Urinary bladder (tissue), 3 donors: ENCODE measurements at regions not wholly inside any gene's neighbourhood (a gene's known extent, or its start where the extent isn't known, plus 50 kb on each side); places are given as distances from the start of the nearest gene placed in this dataset.

Experiments
- DNase-seq: peaks from one replicate; pipeline ENCODE4 v3.0.0-alpha.2; 2015; ENCODE audit errors: extremely low spot score
- H3K27ac ChIP-seq: one replicate; pipeline ENCODE4 v1.5.1; 2013; ENCODE audit warnings: low read depth, mild to moderate bottlenecking, moderate library complexity
- H3K36me3 ChIP-seq: one replicate; pipeline ENCODE4 v1.6.1; 2013; ENCODE audit warnings: mild to moderate bottlenecking, moderate library complexity; ENCODE audit not compliant: insufficient read depth
- H3K4me1 ChIP-seq: one replicate; pipeline ENCODE4 v1.6.1; 2013; ENCODE audit warnings: mild to moderate bottlenecking, moderate library complexity; ENCODE audit not compliant: insufficient read depth
- H3K4me3 ChIP-seq: one replicate; pipeline ENCODE4 v1.5.1; 2013; ENCODE audit warnings: low read depth, low read length
- WGBS: extraction: QIAGEN DNeasy Blood & Tissue Kit; methylation state at CpG from one replicate; pipeline ENCODE4 v1.1.7; 2013; 5-methylcytosine and 5-hydroxymethylcytosine counted together
- donor health status: healthy with polysubstance abuse.
- donor health status: healthy.

DNA sequence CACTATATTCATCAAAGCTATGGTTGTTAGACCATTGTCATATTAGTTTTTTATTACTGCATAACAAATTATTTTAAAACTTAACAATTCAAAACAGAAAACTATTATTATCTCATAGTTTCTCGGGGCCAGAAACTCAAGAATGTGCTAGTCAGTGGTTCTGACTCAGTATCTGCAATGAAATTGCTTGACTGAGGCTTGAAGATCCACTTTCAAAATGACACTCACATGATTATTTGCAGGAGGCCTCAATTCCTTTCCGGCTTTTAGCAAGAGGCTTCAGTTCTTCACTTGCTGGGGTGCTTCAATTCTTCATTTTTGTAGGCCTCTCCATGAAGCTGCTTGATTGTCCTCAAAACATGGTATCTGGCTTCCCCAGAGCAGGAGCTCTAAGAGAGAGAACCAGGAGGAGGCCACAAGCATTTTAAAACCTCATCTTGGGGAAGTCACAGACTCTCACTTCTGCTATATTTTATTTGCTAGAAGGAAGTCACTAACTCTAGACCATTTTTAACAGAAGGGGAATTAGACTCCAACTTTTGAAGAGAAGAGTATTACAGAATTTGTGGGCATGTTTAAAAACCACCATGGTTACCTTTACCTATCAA is 383.7 kb downstream of the MFSD1 start:
- Histone ChIP-seq H3K4me3 (no peak overlapping the region), H3K27ac (no peak overlapping the region), H3K36me3 (no peaks in the 10 kb centered on the region), H3K4me1 (no peaks in the 10 kb centered on the region)
- WGBS = 83% methylated on average over 2 of the region's 2 CpGs
- no peak for DNase-seq

DNA sequence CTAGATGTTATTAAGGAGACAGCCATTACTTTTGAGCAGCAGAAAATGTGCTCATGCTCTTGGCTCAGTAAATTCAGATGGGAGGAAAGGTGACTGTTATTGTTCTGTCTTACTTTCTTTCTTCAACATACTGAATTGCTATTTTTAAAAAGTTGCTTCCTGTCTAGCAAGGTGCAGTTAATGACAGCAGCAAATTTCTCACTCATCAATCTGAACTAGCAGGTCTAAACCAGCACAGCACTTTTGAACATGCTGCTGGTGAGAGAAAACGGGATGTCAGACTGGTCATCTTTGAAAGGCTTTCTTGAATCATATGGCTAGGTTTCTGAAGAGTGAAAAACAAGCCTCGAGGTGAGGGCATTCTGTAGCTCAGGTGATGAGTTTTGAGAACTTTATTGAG is 384.7 kb downstream of the MFSD1 start:
- Histone ChIP-seq H3K4me3 (no peak overlapping the region), H3K27ac (no peak overlapping the region), H3K4me1 (no peaks in the 10 kb centered on the region), H3K36me3 (no peaks in the 10 kb centered on the region)
- 58% methylated on average over 2 of the region's 2 CpGs for WGBS
- no peak for DNase-seq

DNA sequence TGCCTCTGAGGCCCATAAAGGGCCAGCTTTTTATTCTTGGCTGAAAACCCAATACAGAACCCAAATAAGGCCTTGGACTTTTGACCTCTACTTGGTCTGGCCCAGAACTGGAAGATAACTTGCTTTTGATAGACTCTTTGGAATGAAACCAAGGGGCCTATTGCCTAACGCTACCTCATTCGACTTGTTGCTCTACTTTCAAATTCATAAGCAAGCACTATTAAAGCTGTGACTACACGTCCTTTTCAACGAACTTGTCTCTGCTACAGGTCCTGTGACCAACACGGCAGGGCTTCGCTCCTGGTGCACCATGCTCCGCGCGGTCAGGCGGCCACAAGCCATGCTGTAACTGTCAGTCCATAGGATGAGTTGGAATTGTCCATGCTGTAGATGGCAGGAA is 385.4 kb downstream of the MFSD1 start:
- WGBS = 65% methylated on average over 10 of the region's 10 CpGs
- Histone ChIP-seq H3K4me3 (no peak overlapping the region), H3K27ac (no peak overlapping the region), H3K4me1 (no peaks in the 10 kb centered on the region), H3K36me3 (no peaks in the 10 kb centered on the region)
- DNase-seq = no peak

DNA sequence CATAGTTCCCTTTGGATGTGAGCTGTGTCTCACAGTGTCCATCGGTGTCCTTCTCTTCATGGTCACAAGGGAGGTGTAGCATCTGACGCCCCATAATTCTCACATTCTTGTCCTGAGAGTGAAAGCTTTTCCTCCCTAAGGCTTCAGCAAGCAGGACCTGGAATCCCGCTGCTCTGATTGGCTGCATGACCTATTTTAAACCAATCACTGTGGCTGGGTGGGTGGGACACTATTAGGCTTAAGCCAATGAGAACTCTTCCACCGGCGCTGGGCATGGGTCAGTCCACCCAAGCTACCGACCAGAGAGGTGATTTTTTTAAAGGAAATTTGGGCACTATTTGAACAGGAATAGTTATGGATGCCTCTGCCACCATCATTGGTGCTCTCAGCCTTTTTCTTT is 385.9 kb downstream of the MFSD1 start:
- no peak overlapping the region for H3K4me3 ChIP-seq
- H3K4me1 ChIP-seq = no peaks in the 10 kb centered on the region
- no peak for DNase-seq
- 79% methylated on average over 6 of the region's 6 CpGs for WGBS
- no peak overlapping the region for H3K27ac ChIP-seq
- H3K36me3 ChIP-seq = no peaks in the 10 kb centered on the region

DNA sequence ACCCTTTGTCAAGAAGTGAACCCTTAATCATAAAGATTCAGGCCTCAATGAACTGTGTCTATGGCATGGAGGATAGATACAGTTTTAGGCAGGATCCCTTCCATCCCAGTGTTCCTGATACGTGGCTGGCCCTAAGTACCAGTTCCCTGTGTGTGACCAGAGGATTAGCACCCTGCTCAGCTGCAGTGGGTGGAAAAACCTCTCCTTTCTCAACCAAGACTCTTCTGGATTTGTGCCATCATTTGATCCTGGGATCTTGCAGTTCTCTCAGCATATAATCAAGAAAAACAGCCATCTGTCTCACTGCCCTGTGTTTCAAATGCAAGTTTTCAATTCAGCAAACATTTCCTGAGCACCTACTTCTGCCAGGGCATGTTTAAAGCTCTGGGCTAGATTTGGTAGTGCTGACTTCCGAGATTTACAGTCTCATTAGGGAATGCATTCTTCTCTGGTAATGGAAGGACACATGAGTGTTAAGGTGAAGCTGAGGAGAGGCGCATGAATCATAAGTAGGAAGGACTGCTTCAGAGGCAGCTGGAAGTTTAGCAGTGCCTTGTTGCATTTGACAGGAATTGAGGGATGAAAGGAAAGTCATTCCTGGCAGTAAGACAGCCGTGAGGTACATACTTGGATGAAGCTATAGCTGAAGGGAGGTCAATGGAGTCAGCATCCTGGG is 388.3 kb downstream of the MFSD1 start:
- H3K4me1 ChIP-seq = no peaks in the 10 kb centered on the region
- no peak for DNase-seq
- H3K36me3 ChIP-seq = no peaks in the 10 kb centered on the region
- H3K27ac ChIP-seq = no peak overlapping the region
- no peak overlapping the region for H3K4me3 ChIP-seq
- WGBS = 52% methylated on average over 4 of the region's 4 CpGs

DNA sequence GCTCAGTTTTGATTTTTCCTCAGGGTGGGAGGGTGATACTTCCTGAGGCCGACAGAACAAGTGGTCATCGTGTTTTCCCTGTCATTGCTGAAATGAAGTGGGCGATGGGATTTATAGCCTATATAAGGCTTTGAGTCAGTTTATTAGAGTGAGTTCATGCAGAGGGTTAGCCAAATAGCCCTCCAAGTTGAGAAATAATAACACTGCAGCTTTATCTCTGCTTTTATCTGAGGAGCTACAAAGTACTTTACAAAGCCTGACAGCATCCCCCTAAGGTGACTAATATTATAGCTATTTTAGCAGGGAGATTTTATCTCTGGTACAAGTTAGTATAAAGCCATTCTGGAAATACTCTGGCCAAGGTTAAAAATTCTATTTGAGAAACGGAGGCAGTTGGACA is 389.6 kb downstream of the MFSD1 start:
- 21% methylated on average over 4 of the region's 4 CpGs for WGBS
- Histone ChIP-seq H3K4me3 (no peak overlapping the region), H3K4me1 (no peaks in the 10 kb centered on the region), H3K36me3 (no peaks in the 10 kb centered on the region), H3K27ac (no peak overlapping the region)
- DNase-seq = peak; percentile 10

DNA sequence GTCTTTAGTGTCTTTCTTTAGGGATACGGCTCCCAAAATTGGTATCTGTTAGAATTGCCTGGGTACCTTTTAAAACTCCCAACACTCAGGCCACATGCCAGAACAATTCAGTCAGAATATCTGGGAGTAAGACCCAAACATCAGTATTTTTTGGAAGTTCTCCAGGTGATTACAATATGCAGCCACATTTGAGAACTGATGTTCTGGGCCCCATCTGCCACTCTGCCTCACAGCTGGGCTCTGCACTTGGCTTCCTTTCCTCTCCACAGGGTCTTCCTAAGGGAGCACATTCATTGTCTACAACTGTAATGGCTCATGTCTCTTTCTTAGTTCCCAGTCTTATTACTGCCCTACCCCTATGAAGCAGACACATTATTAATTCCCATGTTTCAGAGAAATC is 394.5 kb downstream of the MFSD1 start:
- no peak overlapping the region for H3K4me3 ChIP-seq
- H3K27ac ChIP-seq = no peak overlapping the region
- no peak for DNase-seq
- no peaks in the 10 kb centered on the region for H3K36me3 ChIP-seq
- WGBS = 92% methylated on average over 1 of the region's 1 CpG
- H3K4me1 ChIP-seq = no peaks in the 10 kb centered on the region

DNA sequence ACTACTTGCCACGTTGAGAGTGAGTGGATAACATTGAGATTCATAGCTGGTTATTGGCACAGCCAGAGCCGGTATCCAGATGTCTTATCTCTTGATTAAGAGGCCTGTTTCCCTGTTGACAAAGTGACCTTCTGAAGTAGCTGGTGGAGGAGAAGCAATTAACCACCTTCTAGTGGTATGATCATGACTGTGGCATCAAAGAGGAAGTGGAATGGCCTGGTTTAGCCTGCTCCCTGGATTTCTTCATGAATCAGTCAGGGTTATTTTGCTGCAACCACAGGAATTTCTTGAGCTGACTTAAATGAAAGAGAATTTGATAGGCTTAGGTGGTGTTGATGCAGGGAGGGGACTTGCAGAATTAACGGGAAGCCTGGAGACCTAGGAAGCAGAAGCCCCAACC is 398.3 kb downstream of the MFSD1 start:
- H3K27ac ChIP-seq = no peak overlapping the region
- H3K4me1 ChIP-seq = no peaks in the 10 kb centered on the region
- no peak for DNase-seq
- no peaks in the 10 kb centered on the region for H3K36me3 ChIP-seq
- 62% methylated on average over 3 of the region's 3 CpGs for WGBS
- no peak overlapping the region for H3K4me3 ChIP-seq

DNA sequence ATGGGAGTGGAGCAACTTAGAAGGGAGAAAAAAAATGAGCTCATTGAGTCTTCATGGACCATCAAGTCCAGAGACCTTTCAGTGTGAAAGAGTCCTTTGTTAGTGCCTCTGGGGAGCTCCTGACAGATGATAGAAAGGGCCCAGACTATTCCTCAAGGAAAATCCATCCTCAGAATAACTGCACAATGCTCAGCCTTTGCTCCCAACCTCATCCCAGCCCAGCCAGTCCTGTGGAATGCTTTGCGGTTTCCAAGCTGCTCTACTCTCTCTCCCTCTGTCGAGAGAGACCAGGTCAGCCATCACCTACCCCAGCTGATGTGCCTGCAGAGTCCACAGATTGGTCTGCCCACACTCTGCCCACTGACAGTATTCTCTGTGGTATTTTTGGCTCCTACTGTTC is 406.2 kb downstream of the MFSD1 start:
- no peak for DNase-seq
- Histone ChIP-seq H3K36me3 (no peaks in the 10 kb centered on the region), H3K4me1 (no peaks in the 10 kb centered on the region), H3K27ac (no peak overlapping the region), H3K4me3 (no peak overlapping the region)
- WGBS = 80% methylated on average over 2 of the region's 2 CpGs

DNA sequence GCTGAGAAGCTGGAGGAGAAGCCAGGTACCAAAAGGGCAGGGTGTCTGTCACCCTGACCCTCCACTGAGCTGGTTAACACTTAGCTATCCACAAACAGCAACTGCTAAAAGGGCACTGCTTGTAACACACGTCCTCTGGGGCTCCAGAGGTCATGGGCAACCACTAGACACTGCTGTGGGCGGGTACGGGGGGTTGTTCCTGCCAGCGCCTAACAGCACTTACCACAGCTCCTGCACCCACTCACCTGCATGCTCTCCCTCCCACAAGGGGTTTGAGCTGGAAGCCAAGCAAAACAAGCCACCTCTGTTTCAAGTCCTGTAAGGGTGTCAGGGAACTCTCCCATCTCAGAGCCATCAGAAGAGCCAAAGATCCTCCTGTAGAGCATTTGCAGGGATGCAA is 407.6 kb downstream of the MFSD1 start:
- DNase-seq = no peak
- Histone ChIP-seq H3K4me1 (no peaks in the 10 kb centered on the region), H3K27ac (no peak overlapping the region), H3K4me3 (no peak overlapping the region), H3K36me3 (no peaks in the 10 kb centered on the region)
- 84% methylated on average over 4 of the region's 4 CpGs for WGBS

DNA sequence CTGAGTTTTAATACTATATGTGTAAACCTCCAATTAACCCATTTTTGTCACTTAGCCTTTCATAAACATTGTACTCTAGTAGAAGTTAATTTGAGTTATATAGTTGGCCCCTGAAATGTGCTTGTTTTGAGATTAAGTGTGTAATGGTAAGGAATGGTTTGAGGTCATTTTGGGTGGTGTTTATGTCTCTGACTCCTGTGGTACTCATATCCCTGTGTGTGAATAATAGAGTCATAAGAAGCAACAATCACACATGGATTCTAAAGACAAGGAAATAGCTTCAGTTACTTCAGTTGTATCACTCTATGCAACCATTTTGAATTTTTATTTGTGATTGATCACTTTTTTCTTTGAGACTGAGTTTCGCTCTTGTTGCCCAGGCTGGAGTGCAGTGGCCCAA is 408.5 kb downstream of the MFSD1 start:
- Histone ChIP-seq H3K4me1 (no peaks in the 10 kb centered on the region), H3K36me3 (no peaks in the 10 kb centered on the region), H3K27ac (no peak overlapping the region), H3K4me3 (no peak overlapping the region)
- DNase-seq = no peak
- 98% methylated on average over 1 of the region's 1 CpG for WGBS

DNA sequence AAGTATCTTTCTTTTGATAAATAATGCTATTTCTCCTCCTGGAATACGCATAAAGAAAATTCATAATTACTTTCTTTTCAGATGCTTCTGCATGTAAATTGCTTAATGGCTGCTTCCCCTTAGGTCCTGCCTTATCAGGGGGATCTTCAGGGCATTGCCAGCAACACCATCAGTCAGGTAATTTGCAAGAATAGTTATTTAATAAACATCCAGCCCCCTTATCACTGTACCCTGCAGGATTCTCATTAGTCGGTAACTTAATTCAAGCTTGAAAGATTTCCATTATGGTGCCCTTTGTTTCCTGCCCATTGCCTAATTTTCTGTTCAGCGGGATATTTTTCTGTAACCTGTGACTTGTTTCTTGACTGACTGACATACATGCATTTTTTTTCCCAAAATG is 414.5 kb downstream of the MFSD1 start:
- DNase-seq = no peak
- no peak overlapping the region for H3K27ac ChIP-seq
- no peaks in the 10 kb centered on the region for H3K4me1 ChIP-seq
- H3K4me3 ChIP-seq = no peak overlapping the region
- no peaks in the 10 kb centered on the region for H3K36me3 ChIP-seq
- 95% methylated on average over 3 of the region's 3 CpGs for WGBS

DNA sequence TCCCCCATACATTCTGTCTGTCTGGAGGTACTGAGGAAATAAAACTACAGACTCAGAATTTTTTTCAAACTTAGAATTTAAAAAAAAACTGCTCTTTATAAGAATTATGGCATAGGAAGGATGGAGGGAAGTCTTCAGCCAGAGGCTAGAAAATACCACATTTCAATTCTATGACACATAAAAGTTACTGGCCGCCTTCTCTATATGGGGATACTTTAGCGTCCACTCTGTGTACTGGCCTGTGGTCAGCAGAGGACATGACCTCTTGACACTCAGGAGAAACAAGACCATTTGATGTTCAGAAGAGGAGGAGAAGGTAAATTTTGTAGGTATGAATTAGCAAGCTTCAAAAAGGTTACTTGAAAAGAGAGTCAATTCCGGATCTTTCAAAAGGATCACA is 417.4 kb downstream of the MFSD1 start:
- DNase-seq = no peak
- WGBS = 94% methylated on average over 3 of the region's 3 CpGs
- no peak overlapping the region for H3K27ac ChIP-seq

DNA sequence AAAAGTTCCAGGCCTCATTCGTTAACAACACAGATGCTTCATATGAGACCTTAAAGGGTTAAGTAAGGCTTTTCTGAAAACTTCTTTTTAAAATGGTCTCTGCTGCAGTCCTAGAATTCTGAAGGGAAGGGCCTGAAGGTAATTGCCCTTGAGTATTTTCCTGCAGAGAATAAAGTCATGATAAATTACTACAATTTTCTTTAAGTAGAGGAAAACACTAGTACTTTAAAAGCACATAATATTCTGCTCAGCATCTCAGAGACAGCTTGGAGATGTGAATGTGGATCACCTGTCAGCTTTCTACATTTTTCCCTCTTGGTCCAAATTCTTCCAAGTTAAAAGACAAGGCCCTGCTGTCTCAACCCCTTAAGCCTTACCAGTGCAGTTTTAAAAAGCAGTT is 419.5 kb downstream of the MFSD1 start:
- DNase-seq = no peak
- H3K4me3 ChIP-seq = no peak overlapping the region
- H3K36me3 ChIP-seq = no peaks in the 10 kb centered on the region
- H3K4me1 ChIP-seq = no peaks in the 10 kb centered on the region
- 86% methylated on average over 1 of the region's 1 CpG for WGBS
- H3K27ac ChIP-seq = no peak overlapping the region

More for the DNA sequence above, 417.4 kb downstream of the MFSD1 start:
- Histone ChIP-seq H3K36me3 (no peaks in the 10 kb centered on the region), H3K4me1 (no peaks in the 10 kb centered on the region), H3K4me3 (no peak overlapping the region)
